CD14-positive monocyte (primary cell): ENCODE measurements at regions not wholly inside any gene's neighbourhood (a gene's known extent, or its start where the extent isn't known, plus 50 kb on each side); places are given as distances from the start of the nearest gene placed in this dataset.

Experiments used
- DNase-seq, 3 donors: peaks; one replicate each; pipeline ENCODE4 v3.0.0-alpha.2; 2011 to 2022
- H2AFZ ChIP-seq: 2 replicates; pipeline ENCODE4 v1.6.0; 2012; ENCODE audit warnings: mild to moderate bottlenecking, low read depth, low read length, inconsistent platforms; ENCODE audit not compliant: insufficient read depth, poor library complexity, severe bottlenecking
- H3K27ac ChIP-seq, 2 donors: 1 replicate in 1 of 2; 2 replicates in 1 of 2; pipeline ENCODE4 v1.5.1; 2012 to 2013; ENCODE audit warnings: low read length in 2 of 2, control low read depth in 1 of 2, inconsistent platforms in 1 of 2, low read depth in 1 of 2, mild to moderate bottlenecking in 1 of 2
- H3K27me3 ChIP-seq, 2 donors: one replicate each; pipeline versions ENCODE4 v1.6.0 to v1.6.1; 2011 to 2013; ENCODE audit warnings: low read length in 2 of 2; ENCODE audit not compliant: control insufficient read depth in 2 of 2, insufficient read depth in 2 of 2
- H3K36me3 ChIP-seq, 2 donors: replicated peaks in 1 of 2; 1 replicate in 1 of 2; 2 replicates in 1 of 2; pipeline versions ENCODE4 v1.5.1 to v1.6.1; 2012 to 2013; ENCODE audit warnings: low read length in 2 of 2, control low read depth in 1 of 2, inconsistent platforms in 1 of 2, mild to moderate bottlenecking in 1 of 2; ENCODE audit not compliant: insufficient read depth in 2 of 2, control insufficient read depth in 1 of 2
- H3K4me1 ChIP-seq, 2 donors: 1 replicate in 1 of 2; 2 replicates in 1 of 2; pipeline versions ENCODE4 v1.5.1 to v1.6.1; 2012 to 2013; ENCODE audit warnings: low read length in 2 of 2, control low read depth in 1 of 2, inconsistent platforms in 1 of 2, mild to moderate bottlenecking in 1 of 2, moderate library complexity in 1 of 2; ENCODE audit not compliant: insufficient read depth in 2 of 2, control insufficient read depth in 1 of 2
- H3K4me2 ChIP-seq: replicated peaks from 2 replicates; pipeline ENCODE3; 2012; ENCODE audit warnings: low read length, moderate library complexity, mild to moderate bottlenecking; ENCODE audit not compliant: poor library complexity, severe bottlenecking; ENCODE audit errors: extremely low read depth
- H3K4me3 ChIP-seq, 3 experiments: fragments of 200-600 bp in 1 of 3; sonication (generic) in 1 of 3; replicated peaks in 1 of 3; 1 replicate in 2 of 3; 2 replicates in 1 of 3; pipeline ENCODE4 v1.5.1; 2011 to 2013; ENCODE audit warnings: low read length in 3 of 3, mild to moderate bottlenecking in 3 of 3, control low read depth in 2 of 3, low read depth in 2 of 3, inconsistent platforms in 1 of 3, moderate library complexity in 1 of 3
- H3K79me2 ChIP-seq: 2 replicates; pipeline ENCODE4 v1.6.0; 2012; ENCODE audit warnings: mild to moderate bottlenecking, control low read depth, inconsistent platforms, low read length, moderate library complexity; ENCODE audit not compliant: insufficient read depth
- H3K9ac ChIP-seq: 2 replicates; pipeline ENCODE4 v1.6.0; 2017; ENCODE audit warnings: low read length, mild to moderate bottlenecking; ENCODE audit not compliant: insufficient read depth, poor library complexity, severe bottlenecking
- H3K9me3 ChIP-seq, 2 donors: replicated peaks in 1 of 2; 1 replicate in 1 of 2; 2 replicates in 1 of 2; pipeline versions ENCODE4 v1.5.1 to v1.6.1; 2012 to 2013; ENCODE audit warnings: low read length in 2 of 2, control low read depth in 1 of 2; ENCODE audit not compliant: control insufficient read depth in 1 of 2, insufficient read depth in 1 of 2
- H4K20me1 ChIP-seq: 2 replicates; pipeline ENCODE4 v1.6.0; 2012; ENCODE audit warnings: mild to moderate bottlenecking, low read length, control low read depth, moderate library complexity; ENCODE audit not compliant: insufficient read depth
- H3K27ac Mint-ChIP-seq, 7 donors: one replicate each; pipeline ENCODE4 v1.8.0; 2020; ENCODE audit warnings: mild to moderate bottlenecking in 7 of 7, mixed read lengths in 7 of 7, moderate library complexity in 6 of 7, inconsistent platforms in 2 of 7
- H3K27me3 Mint-ChIP-seq, 3 donors: one replicate each; pipeline ENCODE4 v1.8.0; 2021 to 2022; ENCODE audit warnings: low read depth in 3 of 3, mild to moderate bottlenecking in 3 of 3, mixed read lengths in 3 of 3, moderate library complexity in 3 of 3, inconsistent platforms in 1 of 3
- H3K36me3 Mint-ChIP-seq, 2 donors: one replicate each; pipeline ENCODE4 v1.8.0; 2020; ENCODE audit warnings: mixed read lengths in 2 of 2, inconsistent platforms in 1 of 2, mild to moderate bottlenecking in 1 of 2
- H3K4me1 Mint-ChIP-seq: one replicate; pipeline ENCODE4 v1.8.0; 2020; ENCODE audit warnings: mild to moderate bottlenecking, mixed read lengths
- H3K4me3 Mint-ChIP-seq, 2 donors: one replicate each; pipeline ENCODE4 v1.8.0; 2020; ENCODE audit warnings: mild to moderate bottlenecking in 2 of 2, mixed read lengths in 2 of 2, moderate library complexity in 1 of 2
- H3K9me3 Mint-ChIP-seq, 7 donors: one replicate each; pipeline ENCODE4 v1.8.0; 2020 to 2022; ENCODE audit warnings: mixed read lengths in 7 of 7, mild to moderate bottlenecking in 6 of 7, moderate library complexity in 6 of 7, inconsistent platforms in 2 of 7
- CTCF ChIP-seq: fragments of 200-600 bp; IDR thresholded peaks from one replicate; pipeline ENCODE4 v1.8.0; 2022; ENCODE audit warnings: antibody characterized with exemption, mild to moderate bottlenecking
- WGBS: methylation state at CpG from one replicate; pipeline ENCODE4 v1.1.5; 2013; ENCODE audit warnings: missing lambda C conversion rate; ENCODE audit not compliant: insufficient coverage; 5-methylcytosine and 5-hydroxymethylcytosine counted together
- intact Hi-C, 2 donors: fragments of 100-400 bp; cut with micrococcal nuclease; formaldehyde crosslinking; loops; one replicate each; pipeline versions ENCODE4 v1.15.0 to v1.15.1; 2023

GRCh38 chr1:37097731-37098130, 63.4 kb upstream of the GRIK3 start:
- Histone ChIP-seq H3K27ac (no peak overlapping the region), H3K27me3 (no peaks in the 10 kb centered on the region), H3K4me2 (no peak overlapping the region), H3K4me3 (no peak overlapping the region), H3K9ac (no peak overlapping the region), H4K20me1 (no peaks in the 10 kb centered on the region), H3K36me3 (no peaks in the 10 kb centered on the region), H3K4me1 (no peaks in the 10 kb centered on the region), H3K9me3 (no peaks in the 10 kb centered on the region), H3K79me2 (no peaks in the 10 kb centered on the region), H2AFZ (no peak overlapping the region)
- 100% methylated on average over 1 of the region's 7 CpGs for WGBS
- no peak for DNase-seq
- Mint-ChIP-seq H3K9me3 (peaks cover 0 to 2% (median 0%) of the 10 kb centered on the region in 7 donors), H3K36me3 (no peaks in the 10 kb centered on the region), H3K27ac (no peak overlapping the region), H3K4me1 (no peaks in the 10 kb centered on the region), H3K27me3 (peaks cover 6 to 9% (median 8%) of the 10 kb centered on the region in 3 donors), H3K4me3 (no peak overlapping the region)
- TF ChIP-seq CTCF, result no peak
- intact Hi-C loops, result no loop called here

DNA sequence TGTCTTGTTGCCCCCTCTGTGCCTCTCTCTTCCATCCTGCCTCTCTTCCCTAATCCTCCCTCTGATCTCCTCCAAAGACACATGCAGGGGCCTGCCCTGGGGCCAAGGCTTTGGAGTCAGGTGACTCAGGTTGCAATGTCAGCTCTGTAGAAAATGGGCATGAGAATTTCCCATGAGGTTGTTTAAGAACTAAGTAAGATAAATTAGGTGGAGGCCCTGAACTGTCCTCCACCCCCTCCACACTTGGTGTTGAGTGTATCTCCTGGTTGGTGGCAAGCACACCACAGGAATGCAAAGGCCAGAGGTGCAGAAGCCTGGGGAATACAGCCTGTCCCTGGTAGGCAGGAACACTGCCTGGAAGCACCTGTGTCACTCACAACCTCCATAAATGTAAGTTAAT, 63.9 kb upstream of the GRIK3 start:
- H3K36me3 ChIP-seq, result no peaks in the 10 kb centered on the region
- H3K9me3 Mint-ChIP-seq, result peaks cover 0 to 4% (median 0%) of the 10 kb centered on the region in 7 donors
- H3K27me3 Mint-ChIP-seq, result peaks cover 8 to 9% (median 8%) of the 10 kb centered on the region in 3 donors
- no peaks in the 10 kb centered on the region for H3K4me1 Mint-ChIP-seq
- intact Hi-C loops, result no loop called here
- no peak overlapping the region for H3K4me3 ChIP-seq
- H2AFZ ChIP-seq, result no peak overlapping the region
- no peak for TF ChIP-seq CTCF
- H3K9ac ChIP-seq, result no peak overlapping the region
- H3K36me3 Mint-ChIP-seq, result no peaks in the 10 kb centered on the region
- no peak overlapping the region for H3K27ac Mint-ChIP-seq
- no peak overlapping the region for H3K27ac ChIP-seq
- H4K20me1 ChIP-seq, result no peaks in the 10 kb centered on the region
- H3K79me2 ChIP-seq, result no peaks in the 10 kb centered on the region
- no peaks in the 10 kb centered on the region for H3K27me3 ChIP-seq
- no peak overlapping the region for H3K4me2 ChIP-seq
- DNase-seq, result no peak
- no peak overlapping the region for H3K4me3 Mint-ChIP-seq
- no peaks in the 10 kb centered on the region for H3K9me3 ChIP-seq
- H3K4me1 ChIP-seq, result no peaks in the 10 kb centered on the region
